IPS-11a (cell line): ENCODE measurements at regions not wholly inside any gene's neighbourhood (a gene's known extent, or its start where the extent isn't known, plus 50 kb on each side); places are given as distances from the start of the nearest gene placed in this dataset.

Experiments used
- H3K4me3 ChIP-seq: one replicate; pipeline ENCODE4 v1.5.1; 2013; ENCODE audit warnings: low read depth, low read length, control low read depth

- H3K4me3 ChIP-seq: no peak overlapping the region
These were observed 109.4 kb upstream of the SPACA1 start for GRCh38 chr6:87938287-87938686.

- no peak overlapping the region for H3K4me3 ChIP-seq
These were observed 111.6 kb upstream of the SPACA1 start for GRCh38 chr6:87936065-87936464.

- H3K4me3 ChIP-seq: no peak overlapping the region
These were observed 112.4 kb upstream of the SPACA1 start for GRCh38 chr6:87935196-87935595.

- H3K4me3 ChIP-seq: no peak overlapping the region
These were observed 115.3 kb upstream of the SPACA1 start for GRCh38 chr6:87932361-87932760.

- H3K4me3 ChIP-seq: no peak overlapping the region
These were observed 117.8 kb upstream of the SPACA1 start for GRCh38 chr6:87929843-87930288.

GRCh38 chr6:87926687-87927086 lies 121.0 kb upstream of the SPACA1 start:
- no peak overlapping the region for H3K4me3 ChIP-seq

GRCh38 chr6:87926072-87926471 lies 121.6 kb upstream of the SPACA1 start:
- no peak overlapping the region for H3K4me3 ChIP-seq

- no peak overlapping the region for H3K4me3 ChIP-seq
These were observed 122.1 kb upstream of the SPACA1 start for GRCh38 chr6:87925373-87926060.

- no peak overlapping the region for H3K4me3 ChIP-seq
These were observed 124.1 kb upstream of the SPACA1 start for GRCh38 chr6:87923389-87924050.

- H3K4me3 ChIP-seq: no peak overlapping the region
These were observed 124.7 kb upstream of the SPACA1 start for GRCh38 chr6:87922947-87923330.

- no peak overlapping the region for H3K4me3 ChIP-seq
These were observed 125.3 kb upstream of the SPACA1 start for GRCh38 chr6:87922196-87922946.

- no peak overlapping the region for H3K4me3 ChIP-seq
These were observed 126.6 kb upstream of the SPACA1 start for GRCh38 chr6:87921034-87921433.

- no peak overlapping the region for H3K4me3 ChIP-seq
These were observed 127.4 kb upstream of the SPACA1 start for GRCh38 chr6:87920245-87920644.

GRCh38 chr6:87919416-87919815 lies 128.2 kb upstream of the SPACA1 start:
- no peak overlapping the region for H3K4me3 ChIP-seq

GRCh38 chr6:87919001-87919400 lies 128.6 kb upstream of the SPACA1 start:
- H3K4me3 ChIP-seq: no peak overlapping the region

GRCh38 chr6:87918461-87918941 lies 129.1 kb upstream of the SPACA1 start:
- H3K4me3 ChIP-seq: no peak overlapping the region

- H3K4me3 ChIP-seq: no peak overlapping the region
These were observed 129.8 kb upstream of the SPACA1 start for GRCh38 chr6:87917886-87918285.

GRCh38 chr6:87916446-87916845 lies 131.2 kb upstream of the SPACA1 start:
- no peak overlapping the region for H3K4me3 ChIP-seq

- no peak overlapping the region for H3K4me3 ChIP-seq
These were observed 132.8 kb upstream of the SPACA1 start for GRCh38 chr6:87914637-87915395.

GRCh38 chr6:87913974-87914373 lies 133.7 kb upstream of the SPACA1 start:
- H3K4me3 ChIP-seq: no peak overlapping the region

GRCh38 chr6:87912102-87912501 lies 135.5 kb upstream of the SPACA1 start:
- H3K4me3 ChIP-seq: no peak overlapping the region
